ENCODE measurements at regions not wholly inside any gene's neighbourhood (a gene's known extent, or its start where the extent isn't known, plus 50 kb on each side); places are given as distances from the start of the nearest gene placed in this dataset.

- Mint-ChIP-seq H3K27me3 (ENCODE audit: low read depth, unreplicated experiment) (no peaks in the 10 kb centered on the region), H3K4me3 (ENCODE audit: unreplicated experiment) (no peak overlapping the region), H3K4me1 (ENCODE audit: low read depth, unreplicated experiment) (peaks cover 22% of the 10 kb centered on the region), H3K27ac (ENCODE audit: unreplicated experiment) (no peak overlapping the region), H3K9me3 (ENCODE audit: unreplicated experiment) (no peaks in the 10 kb centered on the region), H3K36me3 (ENCODE audit: low read depth, unreplicated experiment) (no peaks in the 10 kb centered on the region)
- no peaks in the 10 kb centered on the region for H3K36me3 ChIP-seq (ENCODE audit: insufficient read depth, low read length)
- H3K27ac ChIP-seq (ENCODE audit: low read depth, low read length) = no peak overlapping the region
- no peak for TF ChIP-seq CTCF (IDR thresholded peaks at IDR 0.05; ENCODE audit: insufficient read depth, low read depth, low read length)
- TF ChIP-seq EZH2 (IDR thresholded peaks at IDR 0.05; ENCODE audit: insufficient read depth, low read length) = no peak
- H3K9ac ChIP-seq (ENCODE audit: low read length) = no peak overlapping the region
- H4K20me1 ChIP-seq (ENCODE audit: insufficient read depth, low read length) = peaks cover 6% of the 10 kb centered on the region
- H3K4me2 ChIP-seq (ENCODE audit: low read length) = no peak overlapping the region
- no peaks in the 10 kb centered on the region for H3K9me3 ChIP-seq (ENCODE audit: insufficient read depth, low read depth, low read length)
- no peak overlapping the region for H3K4me3 ChIP-seq (ENCODE audit: insufficient read depth, low read depth, low read length)
- no peaks in the 10 kb centered on the region for H3K27me3 ChIP-seq (ENCODE audit: insufficient read depth, low read length)
- H2AFZ ChIP-seq (ENCODE audit: low read depth, low read length) = no peak overlapping the region
- H3K79me2 ChIP-seq (ENCODE audit: insufficient read depth, low read length) = peaks cover 74% of the 10 kb centered on the region
- no peak for FAIRE-seq
- no peak for DNase-seq (ENCODE audit: low read depth)
- H3K4me1 ChIP-seq (ENCODE audit: insufficient read depth, low read length) = peaks cover 26% of the 10 kb centered on the region
These were observed 459.6 kb downstream of the PCNX1 start for GRCh38 chr14:71366861-71367260.

GRCh38 chr14:71371711-71372396 is 464.6 kb downstream of the PCNX1 start:
- FAIRE-seq = peak; percentile 76
- H3K4me2 ChIP-seq (ENCODE audit: low read length) = peak overlapping the region; percentile 73

More at GRCh38 chr14:71371711-71372396, 464.6 kb downstream of the PCNX1 start:
- H3K4me1 Mint-ChIP-seq (ENCODE audit: low read depth, unreplicated experiment) = peaks cover 11% of the 10 kb centered on the region
- H3K4me3 ChIP-seq (ENCODE audit: insufficient read depth, low read depth, low read length) = peak overlapping the region; percentile 3
- no peaks in the 10 kb centered on the region for H3K9me3 ChIP-seq (ENCODE audit: insufficient read depth, low read depth, low read length)
- peaks cover 54% of the 10 kb centered on the region for H3K79me2 ChIP-seq (ENCODE audit: insufficient read depth, low read length)
- H3K4me1 ChIP-seq (ENCODE audit: insufficient read depth, low read length) = peaks cover 14% of the 10 kb centered on the region
- H3K9me3 Mint-ChIP-seq (ENCODE audit: unreplicated experiment) = peaks cover 5% of the 10 kb centered on the region
- H2AFZ ChIP-seq (ENCODE audit: low read depth, low read length) = no peak overlapping the region
- no peaks in the 10 kb centered on the region for H3K27me3 Mint-ChIP-seq (ENCODE audit: low read depth, unreplicated experiment)
- peak overlapping the region; percentile 51 for H3K9ac ChIP-seq (ENCODE audit: low read length)
- no peaks in the 10 kb centered on the region for H4K20me1 ChIP-seq (ENCODE audit: insufficient read depth, low read length)
- no peaks in the 10 kb centered on the region for H3K27me3 ChIP-seq (ENCODE audit: insufficient read depth, low read length)
- TF ChIP-seq CTCF (IDR thresholded peaks at IDR 0.05; ENCODE audit: insufficient read depth, low read depth, low read length) = no peak
- TF ChIP-seq EZH2 (IDR thresholded peaks at IDR 0.05; ENCODE audit: insufficient read depth, low read length) = no peak
- H3K27ac ChIP-seq (ENCODE audit: low read depth, low read length) = peak overlapping the region; percentile 74
- H3K36me3 Mint-ChIP-seq (ENCODE audit: low read depth, unreplicated experiment) = no peaks in the 10 kb centered on the region
- H3K4me3 Mint-ChIP-seq (ENCODE audit: unreplicated experiment) = no peak overlapping the region
- peak overlapping the region; percentile 68 for H3K27ac Mint-ChIP-seq (ENCODE audit: unreplicated experiment)
- H3K36me3 ChIP-seq (ENCODE audit: insufficient read depth, low read length) = no peaks in the 10 kb centered on the region
- DNase-seq (ENCODE audit: low read depth) = peak; percentile 78
